H1 (cell line): ENCODE measurements at regions not wholly inside any gene's neighbourhood (a gene's known extent, or its start where the extent isn't known, plus 50 kb on each side); places are given as distances from the start of the nearest gene placed in this dataset.
A peak's percentile ranks its signal among the peaks of the same experiment; 100 is the strongest.

Experiments used
- CTCF ChIA-PET: fragments of 300-600 bp; sonication (Branson Sonifier 250); formaldehyde crosslinking; loops from one replicate; lab custom pipeline; 2021; ENCODE audit not compliant: partially characterized antibody; lab: Charles Lee
- POLR2A ChIA-PET: fragments of 300-600 bp; sonication (Branson Sonifier 250); formaldehyde crosslinking; loops from one replicate; lab custom pipeline; 2021; ENCODE audit warnings: inconsistent platforms; ENCODE audit not compliant: partially characterized antibody; lab: Charles Lee
- DNase-seq, 2 experiments: peaks; one replicate each; pipeline versions ENCODE4 v3.0.0 to v3.0.0-alpha.2; 2010 to 2022; ENCODE audit warnings: low spot score in 2 of 2, low read depth in 1 of 2, mixed read lengths in 1 of 2
- FAIRE-seq: peaks from 2 replicates; lab custom pipeline; 2011; peaks lifted over from hg19 to GRCh38; lab: Jason Lieb, UNC
- H2AFZ ChIP-seq: 2 replicates; pipeline ENCODE4 v1.8.1; 2012; ENCODE audit warnings: low read length, inconsistent platforms
- H2AK5ac ChIP-seq: 2 replicates; pipeline ENCODE4 v1.6.1; 2013; ENCODE audit warnings: low read depth, low read length
- H2BK120ac ChIP-seq: replicated peaks from 2 replicates; pipeline ENCODE3; 2013; ENCODE audit warnings: low read depth, low read length, inconsistent platforms
- H2BK12ac ChIP-seq: 2 replicates; pipeline ENCODE4 v1.6.1; 2013; ENCODE audit warnings: low read depth, low read length
- H2BK15ac ChIP-seq: 2 replicates; pipeline ENCODE4 v1.6.1; 2013; ENCODE audit warnings: low read length
- H2BK20ac ChIP-seq: 2 replicates; pipeline ENCODE4 v1.6.1; 2013; ENCODE audit warnings: low read length
- H2BK5ac ChIP-seq: 2 replicates; pipeline ENCODE4 v1.6.1; 2013; ENCODE audit warnings: low read depth, low read length
- H3K14ac ChIP-seq: 2 replicates; pipeline ENCODE4 v1.6.1; 2013; ENCODE audit warnings: inconsistent platforms; ENCODE audit not compliant: insufficient read length
- H3K18ac ChIP-seq: 2 replicates; pipeline ENCODE4 v1.6.1; 2013; ENCODE audit warnings: low read length; ENCODE audit errors: extremely low read depth
- H3K23ac ChIP-seq: 2 replicates; pipeline ENCODE4 v1.6.1; 2013; ENCODE audit warnings: inconsistent platforms; ENCODE audit not compliant: insufficient read length
- H3K23me2 ChIP-seq: 2 replicates; pipeline ENCODE4 v1.6.1; 2013; ENCODE audit warnings: low read depth, low read length
- H3K27ac ChIP-seq: 2 replicates; pipeline ENCODE4 v1.6.1; 2011; ENCODE audit warnings: low read depth, low read length, inconsistent platforms
- H3K27me3 ChIP-seq, 4 experiments: replicated peaks in 1 of 4; 1 replicate in 1 of 4; 2 replicates in 3 of 4; pipeline versions ENCODE4 v1.6.1 to v1.8.1; 2011 to 2013; ENCODE audit warnings: low read length in 3 of 4, mild to moderate bottlenecking in 3 of 4, inconsistent platforms in 2 of 4, mixed read lengths in 2 of 4, moderate library complexity in 1 of 4; ENCODE audit not compliant: control insufficient read depth in 3 of 4, insufficient read depth in 3 of 4; ENCODE audit errors: extremely low read depth in 1 of 4
- H3K36me3 ChIP-seq, 4 experiments: 2 replicates each; pipeline versions ENCODE4 v1.6.1 to v1.8.1; 2011 to 2013; ENCODE audit warnings: mild to moderate bottlenecking in 4 of 4, low read length in 3 of 4, moderate library complexity in 2 of 4, control low read depth in 1 of 4, inconsistent platforms in 1 of 4; ENCODE audit not compliant: insufficient read depth in 4 of 4, control insufficient read depth in 2 of 4
- H3K4ac ChIP-seq: replicated peaks from 2 replicates; pipeline ENCODE3; 2013; ENCODE audit warnings: low read length, low read depth, mixed read lengths, inconsistent platforms; ENCODE audit not compliant: insufficient read length
- H3K4me1 ChIP-seq, 4 experiments: replicated peaks in 1 of 4; 1 replicate in 1 of 4; 2 replicates in 3 of 4; pipeline versions ENCODE4 v1.6.1 to v1.8.1; 2011 to 2013; ENCODE audit warnings: low read length in 3 of 4, inconsistent platforms in 2 of 4, mixed read lengths in 1 of 4; ENCODE audit not compliant: insufficient read depth in 4 of 4, control insufficient read depth in 3 of 4
- H3K4me2 ChIP-seq, 2 experiments: 2 replicates each; pipeline versions ENCODE4 v1.6.1 to v1.8.1; 2011 to 2013; ENCODE audit warnings: low read depth in 2 of 2, low read length in 2 of 2, control low read depth in 1 of 2, inconsistent platforms in 1 of 2, mild to moderate bottlenecking in 1 of 2; ENCODE audit not compliant: insufficient read depth in 1 of 2
- H3K4me3 ChIP-seq, 4 experiments: fragments of 200-600, 300-600 bp in 1 of 4; sonication (generic), shearing (Covaris generic), sonication (Bioruptor Twin) in 1 of 4; 2 replicates each; pipeline versions ENCODE4 v1.5.1 to v1.8.1; 2011 to 2016; ENCODE audit warnings: low read length in 4 of 4, low read depth in 3 of 4, control low read depth in 2 of 4, inconsistent platforms in 2 of 4, mild to moderate bottlenecking in 2 of 4, mixed read lengths in 1 of 4, moderate library complexity in 1 of 4; ENCODE audit not compliant: insufficient read depth in 2 of 4; ENCODE audit errors: extremely low read depth in 1 of 4
- H3K56ac ChIP-seq: replicated peaks from 2 replicates; pipeline ENCODE3; 2013; ENCODE audit warnings: low read depth, mild to moderate bottlenecking, mixed read lengths, low read length, inconsistent platforms; ENCODE audit not compliant: insufficient read length
- H3K79me1 ChIP-seq: 2 replicates; pipeline ENCODE4 v1.6.1; 2013; ENCODE audit warnings: low read depth, low read length, control low read depth
- H3K79me2 ChIP-seq, 2 experiments: 2 replicates each; pipeline versions ENCODE4 v1.6.1 to v1.8.1; 2012 to 2013; ENCODE audit warnings: low read length in 2 of 2, mild to moderate bottlenecking in 2 of 2, inconsistent platforms in 1 of 2; ENCODE audit not compliant: insufficient read depth in 2 of 2, control insufficient read depth in 1 of 2
- H3K9ac ChIP-seq, 4 experiments: replicated peaks in 1 of 4; 1 replicate in 1 of 4; 2 replicates in 3 of 4; pipeline versions ENCODE4 v1.6.1 to v1.8.1; 2011 to 2013; ENCODE audit warnings: low read depth in 3 of 4, low read length in 3 of 4, control low read depth in 2 of 4, mild to moderate bottlenecking in 2 of 4, moderate library complexity in 2 of 4, inconsistent platforms in 1 of 4; ENCODE audit errors: extremely low read depth in 1 of 4
- H3K9me3 ChIP-seq, 2 experiments: 2 replicates each; pipeline versions ENCODE4 v1.6.1 to v1.8.1; 2012 to 2013; ENCODE audit warnings: mild to moderate bottlenecking in 2 of 2, moderate library complexity in 2 of 2, control low read depth in 1 of 2, inconsistent platforms in 1 of 2, low read depth in 1 of 2, low read length in 1 of 2, mixed read lengths in 1 of 2; ENCODE audit not compliant: insufficient read depth in 2 of 2
- H4K20me1 ChIP-seq, 2 experiments: replicated peaks in 1 of 2; 2 replicates each; pipeline versions ENCODE3 to v1.8.1; 2011 to 2013; ENCODE audit warnings: inconsistent platforms in 2 of 2, low read length in 2 of 2, mild to moderate bottlenecking in 1 of 2; ENCODE audit not compliant: insufficient read depth in 2 of 2, control insufficient read depth in 1 of 2
- H4K5ac ChIP-seq: 2 replicates; pipeline ENCODE4 v1.6.1; 2013; ENCODE audit warnings: low read length, low read depth, mixed read lengths, inconsistent platforms; ENCODE audit not compliant: insufficient read length
- H4K8ac ChIP-seq: 2 replicates; pipeline ENCODE4 v1.8.0; 2013; ENCODE audit warnings: mild to moderate bottlenecking, moderate library complexity, low read length, inconsistent platforms; ENCODE audit not compliant: insufficient read depth; ENCODE audit errors: extremely low read depth
- H4K91ac ChIP-seq: replicated peaks from 2 replicates; pipeline ENCODE3; 2013; ENCODE audit warnings: low read length, mixed read lengths, inconsistent platforms; ENCODE audit not compliant: insufficient read length
- KDM4A ChIP-seq: IDR thresholded peaks from one replicate; pipeline ENCODE4 v1.7.1; 2012; ENCODE audit warnings: low read depth, mild to moderate bottlenecking, moderate library complexity, low read length, inconsistent platforms; ENCODE audit not compliant: severe bottlenecking
- WGBS, 2 experiments: shearing (Covaris generic) in 1 of 2; methylation state at CpG; one replicate each; pipeline versions ENCODE4 v1.1.6 to v1.1.7; 2013 to 2015; ENCODE audit warnings: low lambda C conversion rate in 2 of 2, mixed read lengths in 2 of 2, inconsistent platforms in 1 of 2, low coverage in 1 of 2, missing lambda C conversion rate in 1 of 2; ENCODE audit not compliant: insufficient replicate concordance in 2 of 2, insufficient coverage in 1 of 2, insufficient read length in 1 of 2; ENCODE audit errors: extremely low coverage in 1 of 2, missing lambda C conversion rate in 1 of 2; 5-methylcytosine and 5-hydroxymethylcytosine counted together

- no peak overlapping the region for H2BK12ac ChIP-seq
- DNase-seq (no peak), FAIRE-seq (no peak)
- no peak overlapping the region for H4K5ac ChIP-seq
- H3K27ac ChIP-seq = no peak overlapping the region
- no peaks in the 10 kb centered on the region for H3K79me2 ChIP-seq
- H3K23me2 ChIP-seq = no peaks in the 10 kb centered on the region
- ChIA-PET POLR2A (no interaction called here), CTCF (interaction anchor here (0.7 kb wide), 2 partner anchors 48 to 338 kb away, joined by 3 read pairs; no protein-coding TSS in a partner anchor)
- peaks cover 0 to 2% (median 0%) of the 10 kb centered on the region in 4 experiments; a peak in 1 of 7 replicates for H3K27me3 ChIP-seq
- no peak overlapping the region for H3K9ac ChIP-seq
- no peak overlapping the region for H2AFZ ChIP-seq
- no peaks in the 10 kb centered on the region; a peak in 1 of 7 replicates for H3K4me1 ChIP-seq
- 95% methylated on average over 6 of the region's 8 CpGs; no CpG with 5 or more reads in 1 of the 2 experiments for WGBS, 2 experiments
- no peak overlapping the region for H3K18ac ChIP-seq
- H3K9me3 ChIP-seq = no peaks in the 10 kb centered on the region
- H3K56ac ChIP-seq = no peak overlapping the region
- no peak overlapping the region for H2AK5ac ChIP-seq
- H3K4me3 ChIP-seq = no peak overlapping the region
- H3K36me3 ChIP-seq = no peaks in the 10 kb centered on the region
- H4K20me1 ChIP-seq = no peaks in the 10 kb centered on the region
- peak overlapping the region; percentile 85; the same call in 1 of the 2 replicates for H2BK15ac ChIP-seq
- no peak overlapping the region for H3K23ac ChIP-seq
- no peak overlapping the region for H4K91ac ChIP-seq
- H3K14ac ChIP-seq = no peak overlapping the region
- no peak overlapping the region for H2BK120ac ChIP-seq
- TF ChIP-seq KDM4A = no peak
- no peaks in the 10 kb centered on the region for H3K79me1 ChIP-seq
- no peak overlapping the region for H4K8ac ChIP-seq
- no peak overlapping the region for H2BK5ac ChIP-seq
- H3K4ac ChIP-seq = no peak overlapping the region
- H3K4me2 ChIP-seq = no peak overlapping the region
- H2BK20ac ChIP-seq = 0 out of 2 replicates have a peak overlapping the region, but pooled peaks have one; percentile 50
These were observed 171.5 kb upstream of the NTM start for GRCh38 chr11:131199015-131199280.
